Medulla oblongata (tissue), 1 donor: ENCODE measurements at regions not wholly inside any gene's neighbourhood (a gene's known extent, or its start where the extent isn't known, plus 50 kb on each side); places are given as distances from the start of the nearest gene placed in this dataset.
A peak's percentile ranks its signal among the peaks of the same experiment; 100 is the strongest.

Source experiments
- DNase-seq: peaks from one replicate; pipeline ENCODE4 v3.0.0-alpha.2; 2015; ENCODE audit errors: extremely low spot score

GRCh38 chr18:26700728-26701127 is 152.4 kb upstream of the KCTD1 start:
- DNase-seq: no peak

GRCh38 chr18:26700201-26700600 is 151.8 kb upstream of the KCTD1 start:
- no peak for DNase-seq

GRCh38 chr18:26697186-26697884 is 149.0 kb upstream of the KCTD1 start:
- no peak for DNase-seq

- no peak for DNase-seq
Observed at GRCh38 chr18:26696786-26697185, 148.4 kb upstream of the KCTD1 start.

- no peak for DNase-seq
Observed at GRCh38 chr18:26696308-26696707, 148.0 kb upstream of the KCTD1 start.

GRCh38 chr18:26689226-26689879 is 141.0 kb upstream of the KCTD1 start:
- DNase-seq: no peak

- no peak for DNase-seq
Observed at GRCh38 chr18:26686532-26686931, 138.2 kb upstream of the KCTD1 start.

- peak; percentile 16 for DNase-seq
Observed at GRCh38 chr18:26685438-26686157, 137.2 kb upstream of the KCTD1 start.

- no peak for DNase-seq
Observed at GRCh38 chr18:26677957-26678356, 129.6 kb upstream of the KCTD1 start.

GRCh38 chr18:26667046-26667445 is 118.7 kb upstream of the KCTD1 start:
- DNase-seq: no peak

- no peak for DNase-seq
Observed at GRCh38 chr18:26662996-26663395, 114.6 kb upstream of the KCTD1 start.

GRCh38 chr18:26657631-26658581 is 109.6 kb upstream of the KCTD1 start:
- no peak for DNase-seq

GRCh38 chr18:26656944-26657536 is 108.7 kb upstream of the KCTD1 start:
- DNase-seq: peak; percentile 73

GRCh38 chr18:26656431-26656943 is 108.1 kb upstream of the KCTD1 start:
- no peak for DNase-seq

GRCh38 chr18:26655525-26656430 is 107.4 kb upstream of the KCTD1 start:
- DNase-seq: peak; percentile 64

- DNase-seq: peak; percentile 59
Observed at GRCh38 chr18:26654616-26655524, 106.5 kb upstream of the KCTD1 start.

- peak; percentile 34 for DNase-seq
Observed at GRCh38 chr18:26653943-26654615, 105.7 kb upstream of the KCTD1 start.

GRCh38 chr18:26652501-26652900 is 104.1 kb upstream of the KCTD1 start:
- DNase-seq: no peak
